Endothelial cell of umbilical vein (primary cell): ENCODE measurements at regions not wholly inside any gene's neighbourhood (a gene's known extent, or its start where the extent isn't known, plus 50 kb on each side); places are given as distances from the start of the nearest gene placed in this dataset.

ENCODE experiments used
- BruUV-seq: library from RNA; stranded (reverse); fragments of 400-500 nt; replicated peaks from 2 replicates; lab custom pipeline; 2021; lab: Mats Ljungman, UMichigan
- CTCF ChIA-PET: fragments of 300-600, 350-600 bp; sonication (Branson Sonifier 250); formaldehyde crosslinking; loops from one replicate; lab custom pipeline; 2021; ENCODE audit warnings: antibody characterized with exemption, inconsistent platforms; lab: Charles Lee
- POLR2A ChIA-PET: fragments of 300-600, 350-600 bp; sonication (Branson Sonifier 250); formaldehyde crosslinking; loops from one replicate; lab custom pipeline; 2021; ENCODE audit warnings: antibody characterized with exemption, inconsistent platforms; lab: Charles Lee
- DNase-seq: peaks from one replicate; pipeline ENCODE4 v3.0.0-alpha.2; 2011; ENCODE audit warnings: low read depth, low spot score
- FAIRE-seq: peaks from 2 replicates; lab custom pipeline; 2011; peaks lifted over from hg19 to GRCh38; lab: Jason Lieb, UNC
- H2AFZ ChIP-seq: 2 replicates; pipeline ENCODE4 v1.6.0; 2012; ENCODE audit warnings: low read depth, low read length, control low read depth, inconsistent platforms
- H3K27ac ChIP-seq: 2 replicates; pipeline ENCODE4 v1.5.1; 2011; ENCODE audit warnings: low read depth, mild to moderate bottlenecking, control low read depth, low read length, moderate library complexity; ENCODE audit not compliant: insufficient read depth
- H3K27me3 ChIP-seq, 2 experiments: 2 replicates each; pipeline versions ENCODE4 v1.6.0 to v1.6.1; 2011; ENCODE audit warnings: low read length in 2 of 2, mixed read lengths in 1 of 2; ENCODE audit not compliant: control insufficient read depth in 2 of 2, insufficient read depth in 2 of 2
- H3K36me3 ChIP-seq, 2 experiments: 2 replicates in 1 of 2; 3 replicates in 1 of 2; pipeline ENCODE4 v1.5.1; 2011; ENCODE audit warnings: low read length in 2 of 2, mild to moderate bottlenecking in 1 of 2, moderate library complexity in 1 of 2; ENCODE audit not compliant: control insufficient read depth in 2 of 2, insufficient read depth in 2 of 2; ENCODE audit errors: extremely low read depth in 1 of 2
- H3K4me1 ChIP-seq: 3 replicates; pipeline ENCODE4 v1.5.1; 2011; ENCODE audit warnings: mild to moderate bottlenecking, low read length; ENCODE audit not compliant: control insufficient read depth, insufficient read depth; ENCODE audit errors: extremely low read depth
- H3K4me2 ChIP-seq: 2 replicates; pipeline ENCODE4 v1.6.1; 2011; ENCODE audit warnings: low read length, control low read depth, mixed read lengths; ENCODE audit not compliant: insufficient read depth
- H3K4me3 ChIP-seq, 3 experiments: fragments of 200-600 bp in 1 of 3; sonication (generic), shearing (Covaris generic) in 1 of 3; replicated peaks in 1 of 3; 2 replicates each; pipeline ENCODE4 v1.5.1; 2011 to 2016; ENCODE audit warnings: control low read depth in 3 of 3, low read length in 3 of 3, mild to moderate bottlenecking in 2 of 3, inconsistent platforms in 1 of 3, low read depth in 1 of 3, moderate library complexity in 1 of 3; ENCODE audit not compliant: insufficient read depth in 1 of 3
- H3K79me2 ChIP-seq: 2 replicates; pipeline ENCODE4 v1.6.0; 2012; ENCODE audit warnings: low read length, inconsistent platforms; ENCODE audit not compliant: control insufficient read depth, insufficient read depth
- H3K9ac ChIP-seq: replicated peaks from 2 replicates; pipeline ENCODE3; 2011; ENCODE audit warnings: low read length, control low read depth; ENCODE audit not compliant: insufficient read depth; ENCODE audit errors: extremely low read depth
- H3K9me1 ChIP-seq: replicated peaks from 3 replicates; pipeline ENCODE4 v1.6.0; 2011; ENCODE audit warnings: mild to moderate bottlenecking, low read length; ENCODE audit not compliant: control insufficient read depth, insufficient read depth; ENCODE audit errors: extremely low read depth
- H3K9me3 ChIP-seq: replicated peaks from 2 replicates; pipeline ENCODE4 v1.5.1; 2012; ENCODE audit warnings: low read length, inconsistent platforms; ENCODE audit not compliant: control insufficient read depth, insufficient read depth
- H4K20me1 ChIP-seq: replicated peaks from 2 replicates; pipeline ENCODE3; 2011; ENCODE audit warnings: mild to moderate bottlenecking, low read length; ENCODE audit not compliant: control insufficient read depth, insufficient read depth; ENCODE audit errors: extremely low read depth
- EZH2 ChIP-seq: IDR thresholded peaks from 2 replicates; pipeline ENCODE4 v1.6.1; 2012; ENCODE audit warnings: borderline replicate concordance, low read depth, mild to moderate bottlenecking, moderate library complexity, low read length, inconsistent platforms; ENCODE audit not compliant: severe bottlenecking
- FOS ChIP-seq: IDR thresholded peaks from 2 replicates; pipeline ENCODE4 v1.6.1; 2011; ENCODE audit warnings: mild to moderate bottlenecking, low read length, moderate library complexity, borderline replicate concordance; ENCODE audit not compliant: insufficient read depth
- GATA2 ChIP-seq: IDR thresholded peaks from 2 replicates; pipeline ENCODE4 v1.7.0; 2011; ENCODE audit warnings: low read depth, mild to moderate bottlenecking, moderate library complexity, mixed read lengths, low read length; ENCODE audit not compliant: insufficient read length, insufficient read depth
- JUN ChIP-seq: IDR thresholded peaks from 2 replicates; pipeline ENCODE4 v1.6.1; 2011; ENCODE audit warnings: borderline replicate concordance, low read depth; ENCODE audit not compliant: insufficient read length, insufficient read depth
- MAX ChIP-seq: IDR thresholded peaks from 2 replicates; pipeline ENCODE4 v1.6.1; 2011; ENCODE audit not compliant: insufficient read depth, insufficient read length
- MYC ChIP-seq: IDR thresholded peaks from one replicate; pipeline ENCODE4 v1.6.1; 2011; ENCODE audit warnings: mild to moderate bottlenecking, low read depth, low read length
- POLR2A ChIP-seq: IDR thresholded peaks from 2 replicates; pipeline ENCODE4 v1.6.1; 2012; ENCODE audit warnings: low read depth, mild to moderate bottlenecking, control low read depth, low read length
- POLR2AphosphoS5 ChIP-seq: IDR thresholded peaks from 2 replicates; pipeline ENCODE4 v1.6.1; 2012; ENCODE audit warnings: low read depth, mild to moderate bottlenecking, control low read depth, low read length, moderate library complexity; ENCODE audit not compliant: insufficient read depth
- dilution Hi-C: fragments of 300-500 bp; cut with MboI; formaldehyde crosslinking; loops from one replicate; pipeline ENCODE4 v1.15.0; 2019; ENCODE audit warnings: low sequenced_read_pairs; ENCODE audit not compliant: extremely low pct_ligation_motif_present
- intact Hi-C: fragments of 100-400 bp; cut with micrococcal nuclease; formaldehyde crosslinking; loops from one replicate; pipeline ENCODE4 v1.10.0; 2022
- TF ChIP-seq, protein P1 (sequence below), 2 donors: IDR thresholded peaks; 1 replicate in 1 of 2; 2 replicates in 1 of 2; pipeline ENCODE4 v1.5.1; 2011; ENCODE audit warnings: low read length in 2 of 2, mild to moderate bottlenecking in 2 of 2, moderate library complexity in 2 of 2, control low read depth in 1 of 2, inconsistent platforms in 1 of 2, low read depth in 1 of 2; ENCODE audit not compliant: insufficient read depth in 1 of 2; ENCODE audit errors: extremely low read depth in 1 of 2

- H3K4me1 ChIP-seq, result no peaks in the 10 kb centered on the region
- no peak for TF ChIP-seq FOS
- TF ChIP-seq, protein P1, sequence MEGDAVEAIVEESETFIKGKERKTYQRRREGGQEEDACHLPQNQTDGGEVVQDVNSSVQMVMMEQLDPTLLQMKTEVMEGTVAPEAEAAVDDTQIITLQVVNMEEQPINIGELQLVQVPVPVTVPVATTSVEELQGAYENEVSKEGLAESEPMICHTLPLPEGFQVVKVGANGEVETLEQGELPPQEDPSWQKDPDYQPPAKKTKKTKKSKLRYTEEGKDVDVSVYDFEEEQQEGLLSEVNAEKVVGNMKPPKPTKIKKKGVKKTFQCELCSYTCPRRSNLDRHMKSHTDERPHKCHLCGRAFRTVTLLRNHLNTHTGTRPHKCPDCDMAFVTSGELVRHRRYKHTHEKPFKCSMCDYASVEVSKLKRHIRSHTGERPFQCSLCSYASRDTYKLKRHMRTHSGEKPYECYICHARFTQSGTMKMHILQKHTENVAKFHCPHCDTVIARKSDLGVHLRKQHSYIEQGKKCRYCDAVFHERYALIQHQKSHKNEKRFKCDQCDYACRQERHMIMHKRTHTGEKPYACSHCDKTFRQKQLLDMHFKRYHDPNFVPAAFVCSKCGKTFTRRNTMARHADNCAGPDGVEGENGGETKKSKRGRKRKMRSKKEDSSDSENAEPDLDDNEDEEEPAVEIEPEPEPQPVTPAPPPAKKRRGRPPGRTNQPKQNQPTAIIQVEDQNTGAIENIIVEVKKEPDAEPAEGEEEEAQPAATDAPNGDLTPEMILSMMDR (IDR thresholded peaks at IDR 0.05; ENCODE audit: extremely low read depth in 1 of 2, insufficient read depth in 1 of 2, low read depth in 1 of 2, low read length in 2 of 2), result no peak
- no peak for TF ChIP-seq MAX
- TF ChIP-seq JUN, result no peak
- no peak for TF ChIP-seq MYC
- no peak for TF ChIP-seq POLR2A
- no peak for TF ChIP-seq POLR2AphosphoS5
- TF ChIP-seq EZH2, result no peak
- no peak for TF ChIP-seq GATA2
- H2AFZ ChIP-seq, result no peak overlapping the region
- ChIA-PET POLR2A (no interaction called here), CTCF (interaction anchor here (1.3 kb wide), 1 partner anchor 10 kb away, joined by 4 read pairs; no protein-coding TSS in a partner anchor)
- no TSS peak for BruUV-seq
- H3K27ac ChIP-seq, result no peak overlapping the region
- intact Hi-C loops (no loop called here), dilution Hi-C loops (no loop called here)
- no peaks in the 10 kb centered on the region for H3K9me3 ChIP-seq
- no peaks in the 10 kb centered on the region for H3K36me3 ChIP-seq
- DNase-seq (no peak), FAIRE-seq (no peak)
- H3K79me2 ChIP-seq, result no peaks in the 10 kb centered on the region
- H3K9me1 ChIP-seq, result no peaks in the 10 kb centered on the region
- no peak overlapping the region for H3K4me2 ChIP-seq
- no peak overlapping the region for H3K9ac ChIP-seq
- H3K27me3 ChIP-seq, result no peaks in the 10 kb centered on the region
- no peak overlapping the region for H3K4me3 ChIP-seq
- H4K20me1 ChIP-seq, result no peaks in the 10 kb centered on the region
Measured at GRCh38 chr12:112738531-112738930, 53.0 kb upstream of the RPH3A start.
